K562 (cell line): ENCODE measurements at regions not wholly inside any gene's neighbourhood (a gene's known extent, or its start where the extent isn't known, plus 50 kb on each side); places are given as distances from the start of the nearest gene placed in this dataset.

ENCODE experiments used
- ATAC-seq: fragments of 200-7000 bp; cut with Tn5 transposase; 3 replicates; pipeline ENCODE4 v1.9.1; 2020; ENCODE audit warnings: moderate library complexity
- BruUV-seq: library from RNA; stranded (reverse); fragments of 400-500 nt; replicated peaks from 2 replicates; lab custom pipeline; 2021; lab: Mats Ljungman, UMichigan
- CTCF ChIA-PET: fragments of 300-600 bp; formaldehyde crosslinking; extraction: SDS; loops from one replicate; lab custom pipeline; 2021; ENCODE audit warnings: low intra/inter-chr PET ratio; lab: Yijun Ruan, JAX
- POLR2A ChIA-PET: fragments of 300-600, 350-650 bp; sonication (Branson Sonifier 250); formaldehyde crosslinking; extraction: SDS; loops from one replicate; lab custom pipeline; 2021; ENCODE audit warnings: antibody characterized with exemption, inconsistent platforms; lab: Yijun Ruan, JAX
- DNase-seq, 4 experiments: peaks; one replicate each; pipeline versions ENCODE4 v3.0.0 to v3.0.0-alpha.2; 2011 to 2018; ENCODE audit warnings: low spot score in 3 of 4, mixed read lengths in 3 of 4; ENCODE audit errors: extremely low read depth in 1 of 4
- FAIRE-seq: peaks from 2 replicates; lab custom pipeline; 2011; peaks lifted over from hg19 to GRCh38; lab: Jason Lieb, UNC
- H2AFZ ChIP-seq: 2 replicates; pipeline ENCODE4 v1.6.0; 2011; ENCODE audit warnings: low read depth, low read length, control low read depth, inconsistent platforms
- H3K27ac ChIP-seq: fragments of 200-600 bp; 3 replicates; pipeline ENCODE4 v1.8.0; 2011; ENCODE audit warnings: low read depth, mild to moderate bottlenecking, control low read depth, inconsistent platforms, low read length, moderate library complexity, mixed read lengths; ENCODE audit errors: extremely low read depth
- H3K27me3 ChIP-seq, 2 experiments: fragments of 300-600 bp in 1 of 2; 2 replicates in 1 of 2; 3 replicates in 1 of 2; pipeline versions ENCODE4 v1.6.0 to v1.8.0; 2011; ENCODE audit warnings: inconsistent platforms in 2 of 2, low read length in 2 of 2, mild to moderate bottlenecking in 1 of 2, mixed read lengths in 1 of 2, moderate library complexity in 1 of 2; ENCODE audit not compliant: control insufficient read depth in 2 of 2, insufficient read depth in 2 of 2
- H3K36me3 ChIP-seq: fragments of 300-600 bp; 3 replicates; pipeline ENCODE4 v1.8.0; 2011; ENCODE audit warnings: mild to moderate bottlenecking, low read length, inconsistent platforms; ENCODE audit not compliant: control insufficient read depth, insufficient read depth
- H3K4me1 ChIP-seq, 2 experiments: fragments of 200-600 bp in 1 of 2; replicated peaks in 1 of 2; 2 replicates in 1 of 2; 3 replicates in 1 of 2; pipeline versions ENCODE4 v1.5.1 to v1.8.0; 2011; ENCODE audit warnings: inconsistent platforms in 2 of 2, low read length in 2 of 2, mild to moderate bottlenecking in 1 of 2, mixed read lengths in 1 of 2, moderate library complexity in 1 of 2; ENCODE audit not compliant: control insufficient read depth in 2 of 2, insufficient read depth in 2 of 2
- H3K4me2 ChIP-seq: 2 replicates; pipeline ENCODE4 v1.6.1; 2011; ENCODE audit warnings: low read length, control low read depth, inconsistent platforms, mixed read lengths; ENCODE audit not compliant: insufficient read depth
- H3K4me3 ChIP-seq: fragments of 200-600 bp; sonication (generic), shearing (Covaris generic); 2 replicates; pipeline ENCODE4 v1.5.1; 2016; ENCODE audit warnings: control low read depth, inconsistent platforms
- H3K79me2 ChIP-seq: fragments of 200-600 bp; 3 replicates; pipeline ENCODE4 v1.8.0; 2011; ENCODE audit warnings: low read length, inconsistent platforms; ENCODE audit not compliant: control insufficient read depth, insufficient read depth
- H3K9ac ChIP-seq, 2 experiments: 2 replicates each; pipeline versions ENCODE4 v1.6.0 to v1.6.1; 2011; ENCODE audit warnings: low read depth in 2 of 2, low read length in 2 of 2, control low read depth in 1 of 2, inconsistent platforms in 1 of 2, mild to moderate bottlenecking in 1 of 2, mixed read lengths in 1 of 2; ENCODE audit not compliant: insufficient read depth in 1 of 2
- H3K9me1 ChIP-seq: one replicate; pipeline ENCODE4 v1.6.0; 2011; ENCODE audit warnings: inconsistent platforms, mild to moderate bottlenecking, low read length, moderate library complexity; ENCODE audit not compliant: control insufficient read depth, insufficient read depth
- H3K9me3 ChIP-seq: replicated peaks from 2 replicates; pipeline ENCODE4 v1.5.1; 2011; ENCODE audit warnings: low read depth, low read length, inconsistent platforms; ENCODE audit not compliant: control insufficient read depth, insufficient read depth
- H4K20me1 ChIP-seq: replicated peaks from 2 replicates; pipeline ENCODE4 v1.6.1; 2011; ENCODE audit warnings: low read length, inconsistent platforms, mixed read lengths; ENCODE audit not compliant: control insufficient read depth, insufficient read depth
- GATAD2A ChIP-seq: fragments of 450-650 bp; IDR thresholded peaks from 2 replicates; pipeline ENCODE4 v1.6.1; 2017
- JUN ChIP-seq, 2 experiments: sonication (generic) in 1 of 2; formaldehyde crosslinking in 1 of 2; IDR thresholded peaks; 2 replicates each; pipeline versions ENCODE4 v1.6.1 to v1.8.0; 2012 to 2022; ENCODE audit warnings: borderline replicate concordance in 2 of 2, mild to moderate bottlenecking in 2 of 2, improper control_type of control experiment in 1 of 2, low read depth in 1 of 2, low read length in 1 of 2, missing genetic modification reagents in 1 of 2
- KDM5B ChIP-seq: fragments of 200-600 bp; sonication (generic); IDR thresholded peaks from 2 replicates; pipeline ENCODE4 v1.6.1; 2012; ENCODE audit warnings: low read depth, mild to moderate bottlenecking, moderate library complexity, low read length, control low read depth, inconsistent platforms; ENCODE audit not compliant: insufficient replicate concordance
- NFIX ChIP-seq: fragments of 250-450 bp; sonication (Bioruptor Pico); IDR thresholded peaks from 2 replicates; pipeline ENCODE4 v1.4.0; 2020; ENCODE audit warnings: low read depth, mild to moderate bottlenecking, moderate library complexity
- RFX7 ChIP-seq: fragments of 250-450 bp; sonication (Bioruptor Pico); IDR thresholded peaks from 2 replicates; pipeline ENCODE4 v1.5.1; 2021; ENCODE audit warnings: mild to moderate bottlenecking
- SIX5 ChIP-seq, 2 experiments: IDR thresholded peaks; 2 replicates each; pipeline ENCODE4 v1.6.1; 2011; ENCODE audit warnings: low read length in 2 of 2, borderline replicate concordance in 1 of 2, low read depth in 1 of 2, mild to moderate bottlenecking in 1 of 2, moderate library complexity in 1 of 2; ENCODE audit not compliant: insufficient read depth in 1 of 2
- WGBS: fragments of 100-300 bp; shearing (Covaris generic); methylation state at CpG from one replicate; pipeline ENCODE4 v1.1.6; 2016; ENCODE audit warnings: low coverage, mixed read lengths; ENCODE audit not compliant: insufficient coverage; ENCODE audit errors: missing lambda C conversion rate; 5-methylcytosine and 5-hydroxymethylcytosine counted together
- in situ Hi-C: fragments of 300-500 bp; cut with MboI; formaldehyde crosslinking; loops from 4 replicates; pipeline ENCODE4 v1.15.0; 2018; ENCODE audit warnings: inconsistent platforms, mixed read lengths
- intact Hi-C: fragments of 100-400 bp; cut with micrococcal nuclease; formaldehyde crosslinking; loops from 2 replicates; pipeline ENCODE4 v1.14.2; 2022
- TF ChIP-seq, protein P1 (sequence below): fragments of 450-650 bp; IDR thresholded peaks from 2 replicates; pipeline ENCODE4 v1.6.1; 2016; ENCODE audit warnings: low read depth

DNA sequence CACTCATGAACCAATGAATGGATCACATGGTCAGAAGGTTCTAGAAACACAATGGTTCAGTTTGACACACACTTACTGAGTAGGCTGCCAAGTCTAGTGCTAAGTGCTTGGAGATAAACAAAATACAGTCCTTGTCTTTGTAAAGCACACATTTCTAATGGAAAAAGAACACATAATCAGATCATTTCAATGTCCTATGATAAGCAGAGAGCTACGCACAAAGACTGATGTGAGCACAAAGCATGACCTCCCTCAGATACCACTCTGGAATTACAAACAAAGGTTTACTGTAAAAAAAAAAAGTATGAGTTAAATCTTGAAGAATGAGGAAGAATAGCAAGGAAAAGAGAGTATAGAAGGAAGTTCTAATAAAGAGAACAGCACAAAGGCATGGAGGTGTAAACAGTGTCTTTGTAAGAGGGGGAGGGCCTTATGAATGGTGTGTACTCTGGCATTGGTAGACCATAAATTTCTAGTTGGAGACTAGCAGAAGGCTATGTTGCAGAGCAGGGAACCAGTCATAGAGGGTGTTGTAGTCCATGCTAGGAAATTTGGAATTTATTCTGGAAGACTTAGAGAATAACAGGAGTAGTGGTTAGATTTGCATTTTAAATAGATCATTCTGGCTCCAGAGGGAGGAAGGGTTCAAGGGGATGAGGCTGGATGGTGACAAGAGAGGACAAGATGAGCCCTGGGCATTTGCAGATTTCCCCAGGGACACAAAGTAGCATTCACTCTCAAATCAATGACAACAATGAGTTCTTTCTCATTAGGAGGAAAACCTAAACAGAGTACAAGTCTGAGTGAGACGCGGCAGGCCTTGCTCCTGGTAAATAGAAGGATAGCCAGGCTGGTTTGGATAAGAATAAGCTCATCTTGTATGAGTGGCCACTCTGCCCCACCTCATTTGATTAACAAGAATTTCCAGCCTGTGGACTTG, 468.0 kb downstream of the TOX3 start:
- FAIRE-seq (no peak), DNase-seq (no peak), ATAC-seq (no peak)
- no TSS peak for BruUV-seq
- POLR2A ChIA-PET = no interaction called here
- Histone ChIP-seq H3K4me2 (no peak overlapping the region), H3K36me3 (no peaks in the 10 kb centered on the region), H3K27ac (no peak overlapping the region), H3K9me1 (no peaks in the 10 kb centered on the region), H3K27me3 (no peaks in the 10 kb centered on the region), H3K9me3 (no peaks in the 10 kb centered on the region), H3K4me3 (no peak overlapping the region), H3K9ac (no peak overlapping the region), H4K20me1 (no peaks in the 10 kb centered on the region), H3K79me2 (no peaks in the 10 kb centered on the region), H3K4me1 (no peaks in the 10 kb centered on the region), H2AFZ (no peak overlapping the region)
- CTCF ChIA-PET = no interaction called here
- intact Hi-C loops (no loop called here), in situ Hi-C loops (no loop called here)
- WGBS = 0% methylated on average over 3 of the region's 3 CpGs
- TF ChIP-seq GATAD2A (no peak), NFIX (no peak), JUN (IDR thresholded peaks at IDR 0.05; ENCODE audit: borderline replicate concordance, low read depth, low read length) (no peak), JUN (CRISPR knock-in tag; IDR thresholded peaks at IDR 0.05; ENCODE audit: borderline replicate concordance) (no peak), KDM5B (no peak), RFX7 (CRISPR knock-in tag) (no peak), SIX5 (IDR thresholded peaks at IDR 0.05; ENCODE audit: borderline replicate concordance in 1 of 2, insufficient read depth in 1 of 2, low read depth in 1 of 2, low read length in 2 of 2) (no peak)
- TF ChIP-seq, protein P1, sequence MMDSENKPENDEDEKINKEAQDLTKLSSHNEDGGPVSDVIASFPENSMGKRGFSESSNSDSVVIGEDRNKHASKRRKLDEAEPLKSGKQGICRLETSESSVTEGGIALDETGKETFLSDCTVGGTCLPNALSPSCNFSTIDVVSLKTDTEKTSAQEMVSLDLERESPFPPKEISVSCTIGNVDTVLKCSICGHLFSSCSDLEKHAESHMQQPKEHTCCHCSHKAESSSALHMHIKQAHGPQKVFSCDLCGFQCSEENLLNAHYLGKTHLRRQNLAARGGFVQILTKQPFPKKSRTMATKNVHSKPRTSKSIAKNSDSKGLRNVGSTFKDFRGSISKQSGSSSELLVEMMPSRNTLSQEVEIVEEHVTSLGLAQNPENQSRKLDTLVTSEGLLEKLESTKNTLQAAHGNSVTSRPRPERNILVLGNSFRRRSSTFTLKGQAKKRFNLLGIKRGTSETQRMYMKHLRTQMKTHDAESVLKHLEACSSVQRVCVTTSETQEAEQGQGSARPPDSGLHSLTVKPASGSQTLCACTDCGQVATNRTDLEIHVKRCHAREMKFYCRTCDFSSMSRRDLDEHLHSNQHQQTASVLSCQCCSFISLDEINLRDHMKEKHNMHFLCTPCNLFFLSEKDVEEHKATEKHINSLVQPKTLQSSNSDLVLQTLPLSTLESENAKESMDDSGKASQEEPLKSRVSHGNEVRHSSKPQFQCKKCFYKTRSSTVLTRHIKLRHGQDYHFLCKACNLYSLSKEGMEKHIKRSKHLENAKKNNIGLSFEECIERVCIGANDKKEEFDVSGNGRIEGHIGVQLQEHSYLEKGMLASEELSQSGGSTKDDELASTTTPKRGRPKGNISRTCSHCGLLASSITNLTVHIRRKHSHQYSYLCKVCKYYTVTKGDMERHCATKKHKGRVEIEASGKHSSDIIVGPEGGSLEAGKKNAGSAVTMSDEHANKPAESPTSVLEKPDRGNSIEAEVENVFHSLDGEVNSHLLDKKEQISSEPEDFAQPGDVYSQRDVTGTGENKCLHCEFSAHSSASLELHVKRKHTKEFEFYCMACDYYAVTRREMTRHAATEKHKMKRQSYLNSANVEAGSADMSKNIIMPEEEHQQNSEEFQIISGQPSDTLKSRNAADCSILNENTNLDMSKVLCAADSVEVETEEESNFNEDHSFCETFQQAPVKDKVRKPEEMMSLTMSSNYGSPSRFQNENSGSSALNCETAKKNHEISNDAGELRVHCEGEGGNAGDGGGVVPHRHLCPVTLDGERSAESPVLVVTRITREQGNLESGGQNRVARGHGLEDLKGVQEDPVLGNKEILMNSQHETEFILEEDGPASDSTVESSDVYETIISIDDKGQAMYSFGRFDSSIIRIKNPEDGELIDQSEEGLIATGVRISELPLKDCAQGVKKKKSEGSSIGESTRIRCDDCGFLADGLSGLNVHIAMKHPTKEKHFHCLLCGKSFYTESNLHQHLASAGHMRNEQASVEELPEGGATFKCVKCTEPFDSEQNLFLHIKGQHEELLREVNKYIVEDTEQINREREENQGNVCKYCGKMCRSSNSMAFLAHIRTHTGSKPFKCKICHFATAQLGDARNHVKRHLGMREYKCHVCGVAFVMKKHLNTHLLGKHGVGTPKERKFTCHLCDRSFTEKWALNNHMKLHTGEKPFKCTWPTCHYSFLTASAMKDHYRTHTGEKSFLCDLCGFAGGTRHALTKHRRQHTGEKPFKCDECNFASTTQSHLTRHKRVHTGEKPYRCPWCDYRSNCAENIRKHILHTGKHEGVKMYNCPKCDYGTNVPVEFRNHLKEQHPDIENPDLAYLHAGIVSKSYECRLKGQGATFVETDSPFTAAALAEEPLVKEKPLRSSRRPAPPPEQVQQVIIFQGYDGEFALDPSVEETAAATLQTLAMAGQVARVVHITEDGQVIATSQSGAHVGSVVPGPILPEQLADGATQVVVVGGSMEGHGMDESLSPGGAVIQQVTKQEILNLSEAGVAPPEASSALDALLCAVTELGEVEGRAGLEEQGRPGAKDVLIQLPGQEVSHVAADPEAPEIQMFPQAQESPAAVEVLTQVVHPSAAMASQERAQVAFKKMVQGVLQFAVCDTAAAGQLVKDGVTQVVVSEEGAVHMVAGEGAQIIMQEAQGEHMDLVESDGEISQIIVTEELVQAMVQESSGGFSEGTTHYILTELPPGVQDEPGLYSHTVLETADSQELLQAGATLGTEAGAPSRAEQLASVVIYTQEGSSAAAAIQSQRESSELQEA = no peak
